Activated CD8-positive, alpha-beta T cell treated with anti-CD3 and anti-CD28 coated beads for 36 hours (primary cell): ENCODE measurements at regions not wholly inside any gene's neighbourhood (a gene's known extent, or its start where the extent isn't known, plus 50 kb on each side); places are given as distances from the start of the nearest gene placed in this dataset.

Experiments
- ATAC-seq: fragments of 200-7000 bp; cut with Tn5 transposase; one replicate; pipeline ENCODE4 v1.10.0; 2021; ENCODE audit warnings: mild to moderate bottlenecking, moderate library complexity
- CTCF ChIA-PET: fragments of 350-600 bp; sonication (Branson Sonifier 250); formaldehyde crosslinking; loops from one replicate; lab custom pipeline; 2021; ENCODE audit warnings: antibody characterized with exemption; lab: Charles Lee
- POLR2A ChIA-PET: fragments of 350-600 bp; sonication (Branson Sonifier 250); formaldehyde crosslinking; loops from one replicate; lab custom pipeline; 2021; ENCODE audit warnings: antibody characterized with exemption; lab: Charles Lee
- DNase-seq: peaks from one replicate; pipeline ENCODE4 v3.0.0-alpha.2; 2020
- H3K27ac Mint-ChIP-seq: one replicate; pipeline ENCODE4 v1.8.0; 2021; ENCODE audit warnings: mild to moderate bottlenecking, mixed read lengths
- H3K27me3 Mint-ChIP-seq: one replicate; pipeline ENCODE4 v1.8.0; 2021; ENCODE audit warnings: mixed read lengths
- H3K36me3 Mint-ChIP-seq: one replicate; pipeline ENCODE4 v1.8.0; 2021; ENCODE audit warnings: low read depth, mixed read lengths
- H3K4me1 Mint-ChIP-seq: one replicate; pipeline ENCODE4 v1.8.0; 2021; ENCODE audit warnings: low read depth, mixed read lengths
- H3K4me3 Mint-ChIP-seq: one replicate; pipeline ENCODE4 v1.8.0; 2021; ENCODE audit warnings: mild to moderate bottlenecking, moderate library complexity, mixed read lengths
- H3K9me3 Mint-ChIP-seq: one replicate; pipeline ENCODE4 v1.8.0; 2021; ENCODE audit warnings: mixed read lengths
- intact Hi-C: fragments of 100-400 bp; cut with micrococcal nuclease; formaldehyde crosslinking; loops from one replicate; pipeline ENCODE4 v1.10.0; 2022
- TF ChIP-seq, protein P1 (sequence below): fragments of 200-600 bp; IDR thresholded peaks from one replicate; pipeline ENCODE4 v1.8.0; 2022; ENCODE audit warnings: antibody characterized with exemption, mild to moderate bottlenecking

DNA sequence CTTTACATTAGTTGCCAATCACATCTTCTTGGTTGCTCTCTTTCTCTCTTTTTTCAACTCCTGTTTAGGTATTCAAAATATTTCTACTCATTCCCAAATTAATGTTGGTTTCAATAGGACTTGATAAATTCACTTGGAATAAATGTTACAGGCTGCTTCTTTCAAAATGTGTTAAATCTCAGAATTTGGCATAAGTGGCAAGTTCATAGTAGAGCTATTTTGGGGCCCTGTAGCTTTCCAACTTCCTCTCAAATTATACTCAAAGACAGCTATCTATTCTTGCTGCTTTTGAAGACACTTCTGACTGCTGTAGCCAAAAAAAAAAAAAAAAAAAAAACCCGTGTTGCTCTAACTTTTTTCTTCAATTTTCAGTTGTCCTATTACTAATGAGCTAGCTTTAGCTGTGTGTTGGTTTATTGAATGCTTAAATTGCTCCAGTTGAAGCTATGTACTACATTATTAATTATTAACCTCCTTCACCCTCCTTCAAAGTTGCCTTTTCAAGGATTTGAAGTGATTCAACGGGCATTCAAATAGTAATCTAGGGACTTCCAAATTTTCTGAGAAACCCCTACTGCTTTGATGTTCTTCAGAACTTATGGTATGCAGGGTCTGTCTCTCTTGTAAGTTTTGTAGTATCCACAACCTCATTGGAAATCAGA is 554.6 kb upstream of the FLRT2 start:
- Mint-ChIP-seq H3K4me3 (no peak overlapping the region), H3K9me3 (peaks cover 4% of the 10 kb centered on the region), H3K27me3 (no peaks in the 10 kb centered on the region), H3K36me3 (no peaks in the 10 kb centered on the region), H3K27ac (no peak overlapping the region), H3K4me1 (no peaks in the 10 kb centered on the region)
- ATAC-seq (no peak), DNase-seq (no peak)
- ChIA-PET POLR2A (no interaction called here), CTCF (no interaction called here)
- intact Hi-C loops, result no loop called here
- TF ChIP-seq, protein P1, sequence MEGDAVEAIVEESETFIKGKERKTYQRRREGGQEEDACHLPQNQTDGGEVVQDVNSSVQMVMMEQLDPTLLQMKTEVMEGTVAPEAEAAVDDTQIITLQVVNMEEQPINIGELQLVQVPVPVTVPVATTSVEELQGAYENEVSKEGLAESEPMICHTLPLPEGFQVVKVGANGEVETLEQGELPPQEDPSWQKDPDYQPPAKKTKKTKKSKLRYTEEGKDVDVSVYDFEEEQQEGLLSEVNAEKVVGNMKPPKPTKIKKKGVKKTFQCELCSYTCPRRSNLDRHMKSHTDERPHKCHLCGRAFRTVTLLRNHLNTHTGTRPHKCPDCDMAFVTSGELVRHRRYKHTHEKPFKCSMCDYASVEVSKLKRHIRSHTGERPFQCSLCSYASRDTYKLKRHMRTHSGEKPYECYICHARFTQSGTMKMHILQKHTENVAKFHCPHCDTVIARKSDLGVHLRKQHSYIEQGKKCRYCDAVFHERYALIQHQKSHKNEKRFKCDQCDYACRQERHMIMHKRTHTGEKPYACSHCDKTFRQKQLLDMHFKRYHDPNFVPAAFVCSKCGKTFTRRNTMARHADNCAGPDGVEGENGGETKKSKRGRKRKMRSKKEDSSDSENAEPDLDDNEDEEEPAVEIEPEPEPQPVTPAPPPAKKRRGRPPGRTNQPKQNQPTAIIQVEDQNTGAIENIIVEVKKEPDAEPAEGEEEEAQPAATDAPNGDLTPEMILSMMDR, result no peak

DNA sequence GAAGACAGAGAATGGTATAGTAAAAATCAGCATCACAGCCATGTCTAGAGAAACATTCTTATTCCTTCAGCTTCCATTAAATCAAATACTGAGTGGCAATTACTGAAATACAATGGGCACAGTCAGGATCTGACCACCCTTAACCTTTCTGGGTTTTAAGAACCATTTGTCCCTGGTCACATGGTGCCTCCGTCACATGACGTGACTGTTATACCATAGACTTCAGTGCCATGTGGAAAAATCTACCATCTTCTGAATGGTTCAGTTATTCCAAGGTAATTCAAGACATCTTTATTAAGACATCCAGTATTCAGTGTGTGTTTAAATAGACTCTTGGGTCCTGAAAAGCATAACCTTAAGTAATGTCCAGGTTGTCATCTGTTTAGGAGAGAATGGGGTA is 553.1 kb upstream of the FLRT2 start:
- TF ChIP-seq, protein P1, result no peak
- POLR2A ChIA-PET, result no interaction called here

DNA sequence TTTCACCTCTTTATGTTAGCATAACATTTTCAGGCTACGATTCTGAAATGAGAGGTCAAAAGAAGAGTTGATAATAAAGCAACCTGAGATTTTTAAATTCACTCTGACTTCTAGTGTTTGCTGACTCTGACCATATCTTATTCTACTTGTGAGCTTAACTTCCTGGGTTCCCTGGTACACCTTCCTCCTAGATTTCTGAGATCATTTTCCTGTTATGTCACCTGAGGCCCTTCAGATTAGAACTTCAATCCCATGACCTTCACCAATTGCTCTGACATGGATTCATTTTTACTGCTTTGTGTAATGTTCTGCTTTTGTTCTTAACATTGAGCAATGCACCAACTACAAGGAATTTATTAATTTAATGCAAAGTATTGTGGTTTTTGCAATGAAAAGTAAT is 542.9 kb upstream of the FLRT2 start:
- Mint-ChIP-seq H3K27me3 (no peaks in the 10 kb centered on the region), H3K4me1 (no peaks in the 10 kb centered on the region), H3K9me3 (peaks cover 7% of the 10 kb centered on the region), H3K4me3 (no peak overlapping the region), H3K27ac (no peak overlapping the region), H3K36me3 (no peaks in the 10 kb centered on the region)
- TF ChIP-seq, protein P1, result no peak
- ATAC-seq (no peak), DNase-seq (no peak)
- intact Hi-C loops, result no loop called here
- CTCF ChIA-PET, result no interaction called here
- POLR2A ChIA-PET, result no interaction called here

More for the DNA sequence above, 553.1 kb upstream of the FLRT2 start:
- H3K27ac Mint-ChIP-seq, result no peak overlapping the region
- no peaks in the 10 kb centered on the region for H3K27me3 Mint-ChIP-seq
- intact Hi-C loops, result no loop called here
- DNase-seq (no peak), ATAC-seq (no peak)
- H3K4me3 Mint-ChIP-seq, result no peak overlapping the region
- peaks cover 4% of the 10 kb centered on the region for H3K9me3 Mint-ChIP-seq
- H3K4me1 Mint-ChIP-seq, result no peaks in the 10 kb centered on the region
- CTCF ChIA-PET, result no interaction called here
- no peaks in the 10 kb centered on the region for H3K36me3 Mint-ChIP-seq

DNA sequence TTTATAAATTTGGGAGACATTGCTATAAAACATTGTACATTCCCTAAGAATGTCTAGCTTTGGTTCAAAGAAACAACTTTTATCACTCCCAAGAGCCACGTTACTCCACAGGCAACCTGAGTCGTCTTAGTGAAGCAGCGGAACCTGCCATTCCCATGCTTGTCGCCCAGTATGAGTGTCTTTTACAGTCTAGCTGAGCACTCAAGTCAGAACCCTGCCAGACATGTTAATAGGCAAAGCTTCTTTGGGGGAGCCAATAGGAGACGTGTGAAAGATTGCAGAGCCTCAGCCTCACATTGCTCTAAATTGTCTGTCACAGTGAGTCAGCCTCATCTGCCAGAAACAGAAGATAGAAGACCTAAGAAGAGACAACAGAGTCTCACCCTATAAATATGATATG is 541.6 kb upstream of the FLRT2 start:
- H3K36me3 Mint-ChIP-seq, result no peaks in the 10 kb centered on the region
- CTCF ChIA-PET, result no interaction called here
- H3K4me3 Mint-ChIP-seq, result no peak overlapping the region
- H3K27ac Mint-ChIP-seq, result no peak overlapping the region
- peaks cover 6% of the 10 kb centered on the region for H3K9me3 Mint-ChIP-seq
- no peaks in the 10 kb centered on the region for H3K27me3 Mint-ChIP-seq
- intact Hi-C loops, result no loop called here
- DNase-seq (no peak), ATAC-seq (no peak)
- no peaks in the 10 kb centered on the region for H3K4me1 Mint-ChIP-seq
- TF ChIP-seq, protein P1, result no peak
- POLR2A ChIA-PET, result no interaction called here

DNA sequence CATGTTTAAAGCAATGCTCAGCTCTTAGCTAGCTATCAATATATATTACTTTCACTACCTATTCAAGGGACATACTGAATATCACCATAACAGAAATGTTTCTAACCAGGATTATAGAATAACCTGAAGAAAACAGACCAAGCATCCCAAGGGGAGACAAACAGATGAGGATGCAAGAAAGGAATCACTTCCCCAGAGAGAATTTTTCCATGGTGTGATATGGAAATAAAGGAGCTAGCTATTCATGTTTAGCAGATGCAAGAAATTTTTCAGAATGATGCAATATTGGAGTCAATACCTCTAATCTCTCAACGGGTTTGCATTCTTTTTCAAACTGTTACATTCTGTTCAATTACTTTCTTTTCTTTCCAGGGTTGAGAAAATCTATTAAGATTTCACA is 538.9 kb upstream of the FLRT2 start:
- CTCF ChIA-PET, result no interaction called here
- Mint-ChIP-seq H3K4me1 (no peaks in the 10 kb centered on the region), H3K27ac (no peak overlapping the region), H3K9me3 (peaks cover 5% of the 10 kb centered on the region), H3K36me3 (no peaks in the 10 kb centered on the region), H3K27me3 (no peaks in the 10 kb centered on the region), H3K4me3 (no peak overlapping the region)
- POLR2A ChIA-PET, result interaction anchor here (0.7 kb wide), 1 partner anchor 393 kb away, joined by 3 read pairs; no protein-coding TSS in a partner anchor
- intact Hi-C loops, result no loop called here
- ATAC-seq (no peak), DNase-seq (no peak)
- TF ChIP-seq, protein P1, result no peak
